Thyroid gland (tissue), 4 donors: ENCODE measurements at regions not wholly inside any gene's neighbourhood (a gene's known extent, or its start where the extent isn't known, plus 50 kb on each side); places are given as distances from the start of the nearest gene placed in this dataset.

Source experiments
- DNase-seq, 2 donors: peaks; one replicate each; pipeline ENCODE4 v3.0.0-alpha.2; 2019
- H3K27ac ChIP-seq, 3 donors: fragments of 200-600 bp; sonication (generic); 1 replicate in 2 of 3; 2 replicates in 1 of 3; pipeline ENCODE4 v1.5.1; 2016 to 2019; ENCODE audit warnings: mild to moderate bottlenecking in 1 of 3, moderate library complexity in 1 of 3
- H3K27me3 ChIP-seq: fragments of 200-600 bp; sonication (generic); one replicate; pipeline ENCODE4 v1.5.1; 2019
- H3K36me3 ChIP-seq, 2 donors: fragments of 200-600 bp; sonication (generic); one replicate each; pipeline ENCODE4 v1.5.1; 2016 to 2019
- H3K4me1 ChIP-seq, 2 donors: fragments of 200-600 bp; sonication (generic); one replicate each; pipeline ENCODE4 v1.5.1; 2017 to 2019
- H3K4me3 ChIP-seq, 3 donors: fragments of 200-600 bp; sonication (generic); replicated peaks in 1 of 3; 1 replicate in 2 of 3; 2 replicates in 1 of 3; pipeline ENCODE4 v1.5.1; 2016; ENCODE audit warnings: mild to moderate bottlenecking in 1 of 3
- H3K9me3 ChIP-seq: fragments of 200-600 bp; sonication (generic); one replicate; pipeline ENCODE4 v1.5.1; 2017
- CTCF ChIP-seq, 6 experiments: fragments of 200-600 bp in 3 of 6; fragments of 450-650 bp in 3 of 6; sonication (generic) in 3 of 6; IDR thresholded peaks; one replicate each; pipeline ENCODE4 v1.5.1; 2016 to 2019; ENCODE audit warnings: antibody characterized with exemption in 6 of 6, mild to moderate bottlenecking in 2 of 6, inconsistent platforms in 1 of 6, moderate library complexity in 1 of 6
- POLR2A ChIP-seq, 2 donors: fragments of 450-650 bp; IDR thresholded peaks; one replicate each; pipeline ENCODE4 v1.6.1; 2017; ENCODE audit warnings: antibody characterized with exemption in 2 of 2, mild to moderate bottlenecking in 2 of 2, moderate library complexity in 1 of 2
- WGBS, 2 donors: methylation state at CpG; one replicate each; pipeline ENCODE4 v1.1.5; 2017; 5-methylcytosine and 5-hydroxymethylcytosine counted together
- intact Hi-C: fragments of 100-400 bp; cut with DNase I; formaldehyde crosslinking; loops from one replicate; pipeline ENCODE4 v1.15.1; 2023

- H3K4me1 ChIP-seq = no peaks in the 10 kb centered on the region
- no peak overlapping the region for H3K27ac ChIP-seq
- TF ChIP-seq CTCF (IDR thresholded peaks at IDR 0.05) (no peak), POLR2A (IDR thresholded peaks at IDR 0.05) (no peak)
- intact Hi-C loops = no loop called here
- no peak overlapping the region for H3K4me3 ChIP-seq
- H3K27me3 ChIP-seq = no peaks in the 10 kb centered on the region
- WGBS, 2 donors = 72 to 87% methylated on average over 1 of the region's 1 CpG
- no peaks in the 10 kb centered on the region for H3K9me3 ChIP-seq
- no peaks in the 10 kb centered on the region for H3K36me3 ChIP-seq
- DNase-seq = no peak
Measured at GRCh38 chr3:153957421-153957820, 163.8 kb upstream of the ARHGEF26 start.

DNA sequence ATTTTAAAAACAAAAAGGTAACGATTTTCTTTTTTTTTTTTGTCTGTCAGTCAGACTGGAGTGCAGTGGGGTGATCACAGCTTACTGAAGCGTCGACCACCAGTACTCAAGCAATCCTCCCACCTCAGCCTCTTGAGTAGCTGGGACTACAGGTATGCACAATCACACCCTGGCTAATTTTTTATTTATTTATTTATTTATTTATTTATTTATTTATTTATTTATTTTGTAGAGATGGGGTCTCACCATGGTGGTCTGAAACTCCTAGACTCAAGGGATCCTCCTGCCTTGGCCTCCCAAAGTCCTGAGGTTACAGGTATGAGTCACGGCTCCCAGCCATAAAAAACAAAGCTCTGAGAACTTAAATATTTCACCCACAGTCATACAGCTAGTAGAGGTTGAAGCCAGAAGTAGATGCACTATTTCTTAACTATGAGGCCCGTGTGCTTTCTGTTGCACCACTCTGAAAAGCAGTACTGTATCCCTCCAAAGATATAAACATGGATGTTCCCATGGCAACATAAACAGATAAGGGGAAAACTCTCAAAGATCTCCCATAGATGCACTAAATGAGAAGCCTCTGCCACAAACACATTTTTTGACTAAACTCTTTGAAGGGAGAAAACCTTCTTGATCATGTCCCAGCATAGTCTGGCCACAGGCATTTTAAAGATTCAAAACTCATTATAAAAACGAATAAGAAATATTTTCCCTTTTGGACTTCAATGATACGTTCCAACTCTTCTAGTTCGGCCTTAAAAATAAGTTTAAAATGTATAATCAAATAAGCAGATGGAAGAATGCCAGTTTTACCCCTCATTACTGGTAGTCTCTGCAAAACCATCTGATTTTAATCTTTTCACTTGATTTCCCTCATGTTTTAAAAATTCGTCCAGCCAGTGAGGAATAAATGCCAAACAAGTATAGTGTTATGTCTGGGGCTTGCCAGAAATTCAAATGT is 162.3 kb upstream of the ARHGEF26 start:
- 70 to 77% methylated on average over 9 of the region's 9 CpGs for WGBS, 2 donors

GRCh38 chr3:153960458-153961074 is 160.6 kb upstream of the ARHGEF26 start:
- Histone ChIP-seq H3K27ac (no peak overlapping the region), H3K36me3 (no peaks in the 10 kb centered on the region), H3K4me3 (no peak overlapping the region), H3K9me3 (no peaks in the 10 kb centered on the region), H3K27me3 (no peaks in the 10 kb centered on the region), H3K4me1 (no peaks in the 10 kb centered on the region)
- 82 to 89% methylated on average over 3 of the region's 3 CpGs for WGBS, 2 donors
- no peak for DNase-seq
- TF ChIP-seq POLR2A (IDR thresholded peaks at IDR 0.05) (no peak), CTCF (IDR thresholded peaks at IDR 0.05) (no peak)
- intact Hi-C loops = no loop called here

More for the DNA sequence above, 162.3 kb upstream of the ARHGEF26 start:
- no peak overlapping the region for H3K4me3 ChIP-seq
- H3K27ac ChIP-seq = no peak overlapping the region
- no peak for TF ChIP-seq CTCF (IDR thresholded peaks at IDR 0.05)
- TF ChIP-seq POLR2A (IDR thresholded peaks at IDR 0.05) = no peak
- H3K36me3 ChIP-seq = no peaks in the 10 kb centered on the region
- H3K27me3 ChIP-seq = no peaks in the 10 kb centered on the region
- H3K9me3 ChIP-seq = no peaks in the 10 kb centered on the region
- no peak for DNase-seq
- no peaks in the 10 kb centered on the region for H3K4me1 ChIP-seq
- intact Hi-C loops = no loop called here

- Histone ChIP-seq H3K9me3 (no peaks in the 10 kb centered on the region), H3K27me3 (no peaks in the 10 kb centered on the region), H3K27ac (no peak overlapping the region), H3K4me1 (no peaks in the 10 kb centered on the region), H3K36me3 (no peaks in the 10 kb centered on the region), H3K4me3 (no peak overlapping the region)
- no peak for DNase-seq
- 80 to 84% methylated on average over 3 of the region's 3 CpGs for WGBS, 2 donors
- no peak for TF ChIP-seq CTCF (IDR thresholded peaks at IDR 0.05)
- no peak for TF ChIP-seq POLR2A (IDR thresholded peaks at IDR 0.05)
- intact Hi-C loops = no loop called here
Measured at GRCh38 chr3:153961494-153961893, 159.7 kb upstream of the ARHGEF26 start.

DNA sequence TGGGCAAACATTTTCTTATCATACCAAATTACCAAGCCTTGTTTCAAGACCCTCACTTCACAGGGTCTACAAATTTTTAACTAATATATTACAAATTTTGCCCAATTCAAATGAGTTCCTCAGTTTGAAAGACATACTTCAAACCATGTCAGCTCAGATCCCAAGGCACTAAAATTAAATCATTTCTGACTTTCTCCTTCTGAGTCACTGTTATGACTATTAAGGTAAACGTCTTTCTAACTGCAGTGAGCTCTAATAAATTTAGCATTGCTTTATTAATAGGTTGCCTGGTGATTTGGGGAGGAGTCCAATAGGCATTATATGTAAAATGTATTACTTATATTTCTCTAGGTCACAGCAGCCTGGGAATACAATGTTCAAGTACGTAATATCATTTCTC is 158.2 kb upstream of the ARHGEF26 start:
- no peak overlapping the region for H3K4me3 ChIP-seq
- no peak overlapping the region for H3K27ac ChIP-seq
- H3K4me1 ChIP-seq = no peaks in the 10 kb centered on the region
- WGBS, 2 donors = 49 to 55% methylated on average over 2 of the region's 2 CpGs
- intact Hi-C loops = no loop called here
- no peaks in the 10 kb centered on the region for H3K27me3 ChIP-seq
- no peaks in the 10 kb centered on the region for H3K36me3 ChIP-seq
- DNase-seq = no peak
- no peak for TF ChIP-seq CTCF (IDR thresholded peaks at IDR 0.05)
- no peak for TF ChIP-seq POLR2A (IDR thresholded peaks at IDR 0.05)
- H3K9me3 ChIP-seq = no peaks in the 10 kb centered on the region
